RWPE1 (cell line): ENCODE measurements at regions not wholly inside any gene's neighbourhood (a gene's known extent, or its start where the extent isn't known, plus 50 kb on each side); places are given as distances from the start of the nearest gene placed in this dataset.
"Not testable (repeated sequence)": the region's sequence is repeated elsewhere in the genome, so short reads cannot be mapped to it uniquely, and the experiment has no call there.

ENCODE experiments used
- CTCF ChIA-PET: fragments of 350-600 bp; sonication (Branson Sonifier 250); formaldehyde crosslinking; extraction: SDS; loops from one replicate; lab custom pipeline; 2021; lab: Yijun Ruan, JAX
- POLR2A ChIA-PET: fragments of 400-600 bp; formaldehyde crosslinking; extraction: SDS; loops from one replicate; lab custom pipeline; 2020; ENCODE audit warnings: antibody characterized with exemption; ENCODE audit not compliant: low non-redundant PET; lab: Yijun Ruan, JAX
- DNase-seq: peaks from one replicate; pipeline ENCODE4 v3.0.0; 2012; ENCODE audit warnings: low spot score
- H3K27ac ChIP-seq: fragments of 450-650 bp; 2 replicates; pipeline ENCODE4 v1.5.1; 2017
- TF ChIP-seq, protein P1 (sequence below): fragments of 450-650 bp; conservative IDR thresholded peaks from 2 replicates; pipeline ENCODE4 v1.5.1; 2017; ENCODE audit warnings: low read depth, mild to moderate bottlenecking

DNA sequence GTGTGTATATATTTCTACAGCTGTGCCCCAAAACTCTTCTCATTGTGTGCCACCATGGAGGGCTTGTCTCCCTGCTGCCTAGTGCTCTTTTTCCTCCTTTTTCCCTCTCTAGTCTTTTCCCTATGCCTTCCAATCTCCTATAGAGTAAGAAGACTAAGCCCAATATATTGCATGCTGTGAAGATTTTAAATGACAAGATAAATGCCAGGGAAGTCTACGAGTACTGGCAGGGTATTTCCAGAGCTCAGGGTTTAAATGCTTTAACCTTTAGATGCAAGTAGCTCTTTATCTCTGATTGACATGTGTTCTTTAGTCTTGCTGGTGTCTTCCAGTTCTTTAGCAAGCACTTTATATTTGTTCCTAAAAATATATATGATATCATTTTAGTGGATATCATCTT lies 200.7 kb downstream of the SLITRK1 start:
- CTCF ChIA-PET, result no interaction called here
- no peak overlapping the region for H3K27ac ChIP-seq
- TF ChIP-seq, protein P1, sequence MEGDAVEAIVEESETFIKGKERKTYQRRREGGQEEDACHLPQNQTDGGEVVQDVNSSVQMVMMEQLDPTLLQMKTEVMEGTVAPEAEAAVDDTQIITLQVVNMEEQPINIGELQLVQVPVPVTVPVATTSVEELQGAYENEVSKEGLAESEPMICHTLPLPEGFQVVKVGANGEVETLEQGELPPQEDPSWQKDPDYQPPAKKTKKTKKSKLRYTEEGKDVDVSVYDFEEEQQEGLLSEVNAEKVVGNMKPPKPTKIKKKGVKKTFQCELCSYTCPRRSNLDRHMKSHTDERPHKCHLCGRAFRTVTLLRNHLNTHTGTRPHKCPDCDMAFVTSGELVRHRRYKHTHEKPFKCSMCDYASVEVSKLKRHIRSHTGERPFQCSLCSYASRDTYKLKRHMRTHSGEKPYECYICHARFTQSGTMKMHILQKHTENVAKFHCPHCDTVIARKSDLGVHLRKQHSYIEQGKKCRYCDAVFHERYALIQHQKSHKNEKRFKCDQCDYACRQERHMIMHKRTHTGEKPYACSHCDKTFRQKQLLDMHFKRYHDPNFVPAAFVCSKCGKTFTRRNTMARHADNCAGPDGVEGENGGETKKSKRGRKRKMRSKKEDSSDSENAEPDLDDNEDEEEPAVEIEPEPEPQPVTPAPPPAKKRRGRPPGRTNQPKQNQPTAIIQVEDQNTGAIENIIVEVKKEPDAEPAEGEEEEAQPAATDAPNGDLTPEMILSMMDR, result no peak
- no peak for DNase-seq
- POLR2A ChIA-PET, result no interaction called here

DNA sequence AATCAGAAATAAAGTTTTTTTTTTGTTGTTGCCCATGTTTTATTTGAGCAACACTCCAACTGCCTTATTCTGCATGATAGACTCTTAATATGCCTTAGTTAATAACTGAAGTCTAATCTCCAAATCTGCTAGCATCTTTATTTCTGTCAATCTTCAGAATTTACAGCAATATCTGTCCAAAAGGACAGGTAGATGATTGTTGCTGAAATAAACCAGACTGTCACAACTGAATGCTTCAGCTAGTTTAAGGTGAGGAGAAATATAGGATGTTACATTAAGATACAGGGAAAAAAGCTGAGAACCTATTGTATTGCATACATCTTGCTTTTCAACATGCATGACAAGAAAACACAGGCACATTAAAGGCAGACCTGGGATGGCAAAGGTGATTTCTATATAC lies 204.3 kb downstream of the SLITRK1 start:
- H3K27ac ChIP-seq, result no peak overlapping the region
- CTCF ChIA-PET, result interaction anchor here (0.5 kb wide), 1 partner anchor 53 kb away, joined by 3 read pairs; no protein-coding TSS in a partner anchor
- DNase-seq, result no peak
- POLR2A ChIA-PET, result no interaction called here
- TF ChIP-seq, protein P1, result no peak

DNA sequence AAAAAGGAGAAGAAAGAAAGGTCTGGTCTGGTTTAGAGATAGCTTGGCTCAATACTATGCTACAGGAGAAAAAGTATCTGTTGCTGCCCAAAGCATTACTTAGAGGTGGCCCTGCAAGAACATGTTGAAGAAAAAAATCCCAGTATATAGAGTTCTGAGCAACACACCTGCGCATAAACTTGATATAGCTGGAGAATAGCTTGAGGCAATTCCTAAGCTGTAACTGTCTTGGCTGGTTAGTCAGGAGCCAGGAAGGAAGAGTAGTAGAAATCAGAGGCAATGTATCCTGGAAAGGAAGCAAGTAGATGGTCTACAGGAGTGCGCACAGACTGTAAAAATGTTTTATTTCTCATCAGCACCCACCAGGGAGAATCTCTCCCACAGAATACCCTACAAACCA lies 209.7 kb downstream of the SLITRK1 start:
- no peak overlapping the region for H3K27ac ChIP-seq
- ChIA-PET CTCF (no interaction called here), POLR2A (no interaction called here)
- TF ChIP-seq, protein P1, result no peak
- DNase-seq, result no peak

DNA sequence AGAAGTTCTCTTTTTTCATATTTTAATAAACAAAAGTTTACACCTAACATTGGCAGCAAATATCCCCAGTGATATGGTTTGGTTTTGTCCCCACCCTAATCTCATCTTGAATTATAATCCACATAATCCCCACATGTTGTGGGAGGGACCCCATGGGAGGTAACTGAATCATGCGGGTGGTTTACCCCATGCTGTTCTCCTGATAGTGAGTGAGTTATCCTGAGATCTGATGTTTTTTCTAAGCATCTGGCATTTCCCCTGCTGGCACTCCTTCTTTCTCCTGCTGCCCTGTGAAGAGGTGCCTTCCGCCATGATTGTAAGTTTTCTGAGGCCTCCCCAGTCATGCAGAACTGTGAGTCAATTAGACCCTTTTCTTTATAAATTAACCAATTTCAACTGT lies 214.7 kb downstream of the SLITRK1 start:
- DNase-seq, result no peak
- CTCF ChIA-PET, result no interaction called here
- no peak overlapping the region for H3K27ac ChIP-seq
- TF ChIP-seq, protein P1, result no peak
- POLR2A ChIA-PET, result no interaction called here

DNA sequence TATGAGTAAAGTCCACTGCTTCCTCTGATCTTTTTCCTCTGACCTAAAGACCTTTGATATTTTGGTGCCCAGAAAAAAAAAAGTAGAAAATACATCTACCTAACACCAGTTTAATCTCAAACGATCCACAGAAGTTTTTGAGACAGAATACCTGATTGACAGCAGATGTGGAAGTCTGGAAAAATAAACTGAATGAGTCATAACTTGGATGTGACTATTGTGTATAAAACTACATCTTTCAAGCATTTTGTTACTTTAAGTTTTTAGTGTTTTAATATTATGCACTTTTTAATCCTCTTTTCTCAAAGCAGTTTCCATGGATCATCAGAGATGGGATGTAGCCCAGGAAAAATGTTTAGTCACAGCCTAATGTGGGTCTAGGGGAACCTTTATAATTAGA lies 216.1 kb downstream of the SLITRK1 start:
- no peak for DNase-seq
- no peak overlapping the region for H3K27ac ChIP-seq
- ChIA-PET CTCF (no interaction called here), POLR2A (no interaction called here)
- TF ChIP-seq, protein P1, result no peak

DNA sequence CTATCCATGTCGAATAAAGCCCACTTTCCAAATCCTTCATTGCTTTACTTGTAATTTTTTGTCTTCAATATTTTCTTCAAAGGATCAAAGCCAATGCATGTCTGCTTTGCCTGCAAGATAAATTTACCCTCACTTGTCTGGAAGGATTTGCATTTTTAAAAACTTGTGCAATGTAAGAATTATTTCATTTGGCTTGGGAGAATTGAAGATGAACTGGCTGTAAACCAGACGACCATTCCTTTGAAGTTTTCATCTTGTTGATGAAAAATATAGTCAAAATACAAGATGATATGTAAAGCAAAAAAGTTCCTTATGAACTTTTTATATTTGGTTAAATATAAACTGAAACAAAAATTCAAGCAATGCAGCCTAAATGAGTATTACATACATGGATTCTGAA lies 225.0 kb downstream of the SLITRK1 start:
- CTCF ChIA-PET, result interaction anchor here (0.6 kb wide), 1 partner anchor 113 kb away, joined by 4 read pairs; no protein-coding TSS in a partner anchor
- POLR2A ChIA-PET, result no interaction called here
- no peak overlapping the region for H3K27ac ChIP-seq
- TF ChIP-seq, protein P1, result no peak
- no peak for DNase-seq

DNA sequence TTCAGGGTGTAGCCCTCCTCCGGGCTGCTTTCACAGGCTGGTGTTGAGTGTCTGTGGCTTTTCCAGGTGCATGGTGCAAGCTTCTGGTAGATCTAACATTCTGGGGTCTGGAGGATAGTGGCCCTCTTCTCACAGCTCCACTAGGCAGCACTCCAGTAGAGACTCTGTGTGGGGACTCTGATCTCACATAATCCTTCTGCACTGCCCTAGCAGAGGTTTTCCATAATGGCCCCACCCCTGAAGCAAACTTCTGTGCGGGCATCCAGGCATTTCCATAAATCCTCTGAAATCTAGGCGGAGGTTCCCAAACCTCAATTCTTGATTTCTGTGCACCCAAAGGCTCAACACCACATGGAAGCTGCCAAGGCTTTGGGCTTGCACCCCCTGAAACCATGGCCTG lies 239.7 kb downstream of the SLITRK1 start:
- CTCF ChIA-PET, result interaction anchor here (0.7 kb wide), 1 partner anchor 31 kb away, joined by 3 read pairs; no protein-coding TSS in a partner anchor
- DNase-seq, POLR2A ChIA-PET, H3K27ac ChIP-seq: not testable (repeated sequence)
